Heart left ventricle (tissue), 16 donors: ENCODE measurements at regions not wholly inside any gene's neighbourhood (a gene's known extent, or its start where the extent isn't known, plus 50 kb on each side); places are given as distances from the start of the nearest gene placed in this dataset.

Experiments used
- ATAC-seq, 4 donors: fragments of 200-7000 bp; cut with Tn5 transposase; one replicate each; pipeline ENCODE4 v1.9.1; 2020 to 2022; ENCODE audit warnings: moderate library complexity in 4 of 4, mild to moderate bottlenecking in 3 of 4, moderate number of reproducible peaks in 1 of 4
- DNase-seq, 5 donors: peaks; one replicate each; pipeline ENCODE4 v3.0.0-alpha.2; 2020
- H3K27ac ChIP-seq, 12 donors: fragments of 200-600 bp; sonication (generic) in 4 of 12; one replicate each; pipeline versions ENCODE4 v1.5.0 to v1.8.0; 2016 to 2022; ENCODE audit warnings: mild to moderate bottlenecking in 2 of 12
- H3K27me3 ChIP-seq, 9 donors: fragments of 200-600 bp; sonication (generic) in 2 of 9; one replicate each; pipeline versions ENCODE4 v1.5.1 to v1.8.0; 2016 to 2022; ENCODE audit warnings: mild to moderate bottlenecking in 3 of 9
- H3K36me3 ChIP-seq, 9 donors: fragments of 200-600 bp; sonication (generic) in 2 of 9; one replicate each; pipeline versions ENCODE4 v1.5.0 to v1.8.0; 2018 to 2022; ENCODE audit warnings: mild to moderate bottlenecking in 2 of 9
- H3K4me1 ChIP-seq, 12 donors: fragments of 200-600 bp; sonication (generic) in 4 of 12; one replicate each; pipeline versions ENCODE4 v1.5.0 to v1.8.0; 2016 to 2022; ENCODE audit warnings: mild to moderate bottlenecking in 3 of 12
- H3K4me3 ChIP-seq, 12 donors: fragments of 200-600 bp; sonication (generic) in 4 of 12; one replicate each; pipeline versions ENCODE4 v1.5.0 to v1.8.0; 2017 to 2022; ENCODE audit warnings: mild to moderate bottlenecking in 9 of 12, moderate library complexity in 4 of 12
- H3K9me3 ChIP-seq, 12 donors: fragments of 200-600 bp; sonication (generic) in 4 of 12; one replicate each; pipeline versions ENCODE4 v1.5.0 to v1.8.0; 2016 to 2022; ENCODE audit warnings: mild to moderate bottlenecking in 1 of 12
- POLR2A ChIP-seq, 2 donors: fragments of 450-650 bp; IDR thresholded peaks; one replicate each; pipeline ENCODE4 v1.6.1; 2017; ENCODE audit warnings: antibody characterized with exemption in 2 of 2, mild to moderate bottlenecking in 2 of 2, moderate library complexity in 2 of 2
- WGBS, 4 donors: extraction: QIAGEN DNeasy Blood & Tissue Kit in 2 of 4; methylation state at CpG; one replicate each; pipeline versions ENCODE4 v1.1.5 to v1.1.7; 2013 to 2018; 5-methylcytosine and 5-hydroxymethylcytosine counted together
- intact Hi-C, 10 donors: fragments of 100-400 bp; cut with DNase I; formaldehyde crosslinking; loops; one replicate each; pipeline versions ENCODE4 v1.11.1 to v1.14.2; 2022
- TF ChIP-seq, protein P1 (sequence below), 12 donors: fragments of 200-600 bp; sonication (generic) in 4 of 12; IDR thresholded peaks; one replicate each; pipeline versions ENCODE4 v1.5.0 to v1.8.0; 2018 to 2022; ENCODE audit warnings: antibody characterized with exemption in 12 of 12, mild to moderate bottlenecking in 5 of 12
- donor health status: ischemic (EF 13 %, LVEDD 7.1; RV severe dilation, severe dysfunction).
- donor health status: healthy with polysubstance abuse.
- donor health status: DM: no; HTN: yes; CAD: no.
- donor health status: DM: no; HTN: no; CAD: no.
- donor health status: ischemic (EF 25% LVEDD 6.9; RV normal size, moderate dysfunction).
- donor health status: ischemic (EF 25% LVEDD 5.7; RV mildly dilated, moderate dysfunction).
- donor health status: healthy.
- donor health status: DM: yes; HTN: yes; CAD: no.
- donor health status: ischemic (EF 35%, LVEDD 5.7; RV mildly dilated, moderate dysfunction).
- donor health status: nonischemic (EF 11% LVEDD 7.7; RV severe dilation, severe dysfunction).
- donor health status: DM: yes; HTN: yes; CAD: no.
- donor health status: PGD.
- donor health status: ischemic (EF 29% LVEDD 5.4; RV normal size, mild dysfunction).
- donor health status: nonischemic (EF 23%, LVEDD 6.1; RV moderate dilation, normal function).

DNA sequence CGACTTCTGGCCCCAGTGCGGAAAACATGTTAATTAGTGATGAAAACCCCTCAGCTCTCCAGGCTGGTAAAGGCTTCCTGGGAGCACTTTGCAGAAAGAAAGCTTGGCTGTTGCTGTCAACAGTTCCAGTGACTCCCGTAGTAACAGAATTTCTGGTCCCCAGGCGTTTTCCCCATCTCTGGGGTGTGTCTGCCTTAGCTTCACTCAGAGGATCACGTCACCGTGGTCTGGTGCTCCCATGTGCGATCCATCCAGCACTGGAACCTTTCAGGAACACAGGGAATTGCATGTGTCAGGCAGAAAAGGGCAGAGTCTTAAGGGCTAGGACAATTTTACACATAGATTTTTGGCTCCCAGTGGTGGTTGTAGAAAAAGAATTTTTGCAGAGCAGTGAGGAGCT, 470.4 kb upstream of the USP24 start:
- Histone ChIP-seq H3K4me3 (no peak overlapping the region), H3K27me3 (no peaks in the 10 kb centered on the region), H3K4me1 (no peaks in the 10 kb centered on the region), H3K36me3 (no peaks in the 10 kb centered on the region), H3K27ac (no peak overlapping the region), H3K9me3 (peaks cover 0 to 4% (median 0%) of the 10 kb centered on the region in 12 donors)
- DNase-seq (peak in 2 of 5 donors; percentile 36 to 51), ATAC-seq (peak in 3 of 4 donors; percentile 39 to 73 (median 61))
- WGBS, 4 donors = 74 to 84% (median 78%) methylated on average over 7 of the region's 7 CpGs
- TF ChIP-seq POLR2A (IDR thresholded peaks at IDR 0.05) = no peak
- TF ChIP-seq, protein P1, sequence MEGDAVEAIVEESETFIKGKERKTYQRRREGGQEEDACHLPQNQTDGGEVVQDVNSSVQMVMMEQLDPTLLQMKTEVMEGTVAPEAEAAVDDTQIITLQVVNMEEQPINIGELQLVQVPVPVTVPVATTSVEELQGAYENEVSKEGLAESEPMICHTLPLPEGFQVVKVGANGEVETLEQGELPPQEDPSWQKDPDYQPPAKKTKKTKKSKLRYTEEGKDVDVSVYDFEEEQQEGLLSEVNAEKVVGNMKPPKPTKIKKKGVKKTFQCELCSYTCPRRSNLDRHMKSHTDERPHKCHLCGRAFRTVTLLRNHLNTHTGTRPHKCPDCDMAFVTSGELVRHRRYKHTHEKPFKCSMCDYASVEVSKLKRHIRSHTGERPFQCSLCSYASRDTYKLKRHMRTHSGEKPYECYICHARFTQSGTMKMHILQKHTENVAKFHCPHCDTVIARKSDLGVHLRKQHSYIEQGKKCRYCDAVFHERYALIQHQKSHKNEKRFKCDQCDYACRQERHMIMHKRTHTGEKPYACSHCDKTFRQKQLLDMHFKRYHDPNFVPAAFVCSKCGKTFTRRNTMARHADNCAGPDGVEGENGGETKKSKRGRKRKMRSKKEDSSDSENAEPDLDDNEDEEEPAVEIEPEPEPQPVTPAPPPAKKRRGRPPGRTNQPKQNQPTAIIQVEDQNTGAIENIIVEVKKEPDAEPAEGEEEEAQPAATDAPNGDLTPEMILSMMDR (IDR thresholded peaks at IDR 0.05) = no peak
- intact Hi-C loops = loop anchor here in 1 of 10 donors (10.0 kb wide), 1 partner anchor 899 kb away; no protein-coding TSS in a partner anchor

GRCh38 chr1:55684131-55684650, 469.0 kb upstream of the USP24 start:
- intact Hi-C loops = loop anchor here in 1 of 10 donors (10.0 kb wide), 1 partner anchor 901 kb away; no protein-coding TSS in a partner anchor
- DNase-seq (no peak), ATAC-seq (no peak)
- H3K9me3 ChIP-seq = peaks cover 0 to 4% (median 0%) of the 10 kb centered on the region in 12 donors
- H3K36me3 ChIP-seq = no peaks in the 10 kb centered on the region
- H3K4me3 ChIP-seq = no peak overlapping the region
- no peaks in the 10 kb centered on the region for H3K27me3 ChIP-seq
- TF ChIP-seq, protein P1 (IDR thresholded peaks at IDR 0.05) = no peak
- TF ChIP-seq POLR2A (IDR thresholded peaks at IDR 0.05) = no peak
- H3K27ac ChIP-seq = no peak overlapping the region
- H3K4me1 ChIP-seq = no peaks in the 10 kb centered on the region

GRCh38 chr1:55682198-55682597, 467.0 kb upstream of the USP24 start:
- intact Hi-C loops = loop anchor here in 1 of 10 donors (10.0 kb wide), 1 partner anchor 903 kb away; no protein-coding TSS in a partner anchor
- no peak overlapping the region for H3K27ac ChIP-seq
- no peak for TF ChIP-seq POLR2A (IDR thresholded peaks at IDR 0.05)
- TF ChIP-seq, protein P1 (IDR thresholded peaks at IDR 0.05) = no peak
- H3K36me3 ChIP-seq = no peaks in the 10 kb centered on the region
- H3K9me3 ChIP-seq = peaks cover 0 to 4% (median 0%) of the 10 kb centered on the region in 12 donors
- no peaks in the 10 kb centered on the region for H3K27me3 ChIP-seq
- no peak overlapping the region for H3K4me3 ChIP-seq
- DNase-seq (no peak), ATAC-seq (no peak)
- no peaks in the 10 kb centered on the region for H3K4me1 ChIP-seq
- WGBS, 4 donors = 96 to 98% (median 97%) methylated on average over 3 of the region's 3 CpGs

- ATAC-seq (no peak), DNase-seq (no peak)
- no peak for TF ChIP-seq POLR2A (IDR thresholded peaks at IDR 0.05)
- TF ChIP-seq, protein P1 (IDR thresholded peaks at IDR 0.05) = no peak
- no peaks in the 10 kb centered on the region for H3K36me3 ChIP-seq
- no peak overlapping the region for H3K27ac ChIP-seq
- no peak overlapping the region for H3K4me3 ChIP-seq
- no peaks in the 10 kb centered on the region for H3K27me3 ChIP-seq
- H3K9me3 ChIP-seq = peaks cover 0 to 15% (median 0%) of the 10 kb centered on the region in 12 donors
- intact Hi-C loops = loop anchor here in 1 of 10 donors (10.0 kb wide), 1 partner anchor 905 kb away; no protein-coding TSS in a partner anchor
- H3K4me1 ChIP-seq = no peaks in the 10 kb centered on the region
Measured at GRCh38 chr1:55679971-55680370, 464.8 kb upstream of the USP24 start.
